ENCODE measurements at regions not wholly inside any gene's neighbourhood (a gene's known extent, or its start where the extent isn't known, plus 50 kb on each side); places are given as distances from the start of the nearest gene placed in this dataset.

GRCh38 chr1:37306461-37306860 lies 167.9 kb upstream of the ZC3H12A start:
- H3K27me3 Mint-ChIP-seq, result peaks cover 5 to 24% of the 10 kb centered on the region in 2 donors
- H3K9me3 Mint-ChIP-seq, result no peaks in the 10 kb centered on the region
- ChIA-PET CTCF (ENCODE audit: partially characterized antibody) (no interaction called here), POLR2A (ENCODE audit: partially characterized antibody) (no interaction called here)
- H3K9me3 ChIP-seq (ENCODE audit: control insufficient read depth in 1 of 2, low read length in 2 of 2), result no peaks in the 10 kb centered on the region
- no peaks in the 10 kb centered on the region for H3K4me1 ChIP-seq (ENCODE audit: insufficient read depth, low read length)
- no peak overlapping the region for H3K4me3 ChIP-seq (ENCODE audit: low read length in 2 of 2)
- intact Hi-C loops (cut with micrococcal nuclease), result no loop called here
- no peak overlapping the region for H3K4me3 Mint-ChIP-seq
- no peaks in the 10 kb centered on the region for H3K4me1 Mint-ChIP-seq
- H3K36me3 ChIP-seq (ENCODE audit: insufficient read depth, low read length), result no peaks in the 10 kb centered on the region
- no peak for DNase-seq
- H3K27me3 ChIP-seq (ENCODE audit: insufficient read depth, low read length), result no peaks in the 10 kb centered on the region
- no peaks in the 10 kb centered on the region for H3K36me3 Mint-ChIP-seq
- H3K27ac ChIP-seq (ENCODE audit: low read depth, low read length), result no peak overlapping the region
- H3K27ac Mint-ChIP-seq, result no peak overlapping the region

GRCh38 chr1:37306871-37307270 lies 167.5 kb upstream of the ZC3H12A start:
- H3K4me3 Mint-ChIP-seq, result no peak overlapping the region
- Histone ChIP-seq H3K4me1 (ENCODE audit: insufficient read depth, low read length) (no peaks in the 10 kb centered on the region), H3K27ac (ENCODE audit: low read depth, low read length) (no peak overlapping the region), H3K36me3 (ENCODE audit: insufficient read depth, low read length) (no peaks in the 10 kb centered on the region), H3K9me3 (ENCODE audit: control insufficient read depth in 1 of 2, low read length in 2 of 2) (no peaks in the 10 kb centered on the region), H3K27me3 (ENCODE audit: insufficient read depth, low read length) (no peaks in the 10 kb centered on the region), H3K4me3 (ENCODE audit: low read length in 2 of 2) (no peak overlapping the region)
- no peak for DNase-seq
- intact Hi-C loops (cut with micrococcal nuclease), result no loop called here
- ChIA-PET CTCF (ENCODE audit: partially characterized antibody) (interaction anchor here (1.0 kb wide), 1 partner anchor 21 kb away, joined by 3 read pairs; no protein-coding TSS in a partner anchor), POLR2A (ENCODE audit: partially characterized antibody) (no interaction called here)
- H3K27ac Mint-ChIP-seq, result no peak overlapping the region
- H3K4me1 Mint-ChIP-seq, result no peaks in the 10 kb centered on the region
- no peaks in the 10 kb centered on the region for H3K9me3 Mint-ChIP-seq
- peaks cover 8 to 21% of the 10 kb centered on the region in 2 donors for H3K27me3 Mint-ChIP-seq
- no peaks in the 10 kb centered on the region for H3K36me3 Mint-ChIP-seq

- ChIA-PET CTCF (ENCODE audit: partially characterized antibody) (interaction anchor here (1.0 to 1.5 kb wide), 2 partner anchors 19 to 20 kb away, joined by 3 read pairs; no protein-coding TSS in a partner anchor), POLR2A (ENCODE audit: partially characterized antibody) (no interaction called here)
- Mint-ChIP-seq H3K4me1 (no peaks in the 10 kb centered on the region), H3K27me3 (peaks cover 14 to 25% of the 10 kb centered on the region in 2 donors), H3K27ac (no peak overlapping the region), H3K9me3 (no peaks in the 10 kb centered on the region), H3K36me3 (no peaks in the 10 kb centered on the region), H3K4me3 (no peak overlapping the region)
- Histone ChIP-seq H3K36me3 (ENCODE audit: insufficient read depth, low read length) (no peaks in the 10 kb centered on the region), H3K4me3 (ENCODE audit: low read length in 2 of 2) (no peak overlapping the region), H3K4me1 (ENCODE audit: insufficient read depth, low read length) (no peaks in the 10 kb centered on the region), H3K27ac (ENCODE audit: low read depth, low read length) (no peak overlapping the region), H3K27me3 (ENCODE audit: insufficient read depth, low read length) (peaks cover 3% of the 10 kb centered on the region), H3K9me3 (ENCODE audit: control insufficient read depth in 1 of 2, low read length in 2 of 2) (no peaks in the 10 kb centered on the region)
- intact Hi-C loops (cut with micrococcal nuclease), result no loop called here
- no peak for DNase-seq
Observed at GRCh38 chr1:37308031-37308960, 166.1 kb upstream of the ZC3H12A start.

GRCh38 chr1:37309574-37309973 lies 164.8 kb upstream of the ZC3H12A start:
- Histone ChIP-seq H3K27ac (ENCODE audit: low read depth, low read length) (no peak overlapping the region), H3K4me3 (ENCODE audit: low read length in 2 of 2) (no peak overlapping the region), H3K27me3 (ENCODE audit: insufficient read depth, low read length) (peaks cover 3% of the 10 kb centered on the region), H3K9me3 (ENCODE audit: control insufficient read depth in 1 of 2, low read length in 2 of 2) (no peaks in the 10 kb centered on the region), H3K36me3 (ENCODE audit: insufficient read depth, low read length) (no peaks in the 10 kb centered on the region), H3K4me1 (ENCODE audit: insufficient read depth, low read length) (no peaks in the 10 kb centered on the region)
- no peak overlapping the region for H3K4me3 Mint-ChIP-seq
- no peaks in the 10 kb centered on the region for H3K4me1 Mint-ChIP-seq
- ChIA-PET CTCF (ENCODE audit: partially characterized antibody) (interaction anchor here (1.5 kb wide), 1 partner anchor 17 kb away, joined by 3 read pairs; no protein-coding TSS in a partner anchor), POLR2A (ENCODE audit: partially characterized antibody) (no interaction called here)
- no peak overlapping the region for H3K27ac Mint-ChIP-seq
- no peaks in the 10 kb centered on the region for H3K9me3 Mint-ChIP-seq
- H3K36me3 Mint-ChIP-seq, result no peaks in the 10 kb centered on the region
- H3K27me3 Mint-ChIP-seq, result peaks cover 20 to 29% of the 10 kb centered on the region in 2 donors
- intact Hi-C loops (cut with micrococcal nuclease), result no loop called here
- DNase-seq, result no peak

GRCh38 chr1:37310064-37310463 lies 164.3 kb upstream of the ZC3H12A start:
- intact Hi-C loops (cut with micrococcal nuclease), result no loop called here
- DNase-seq, result no peak
- CTCF ChIA-PET (ENCODE audit: partially characterized antibody), result interaction anchor here (1.5 kb wide), 1 partner anchor 17 kb away, joined by 3 read pairs; no protein-coding TSS in a partner anchor
- H3K36me3 Mint-ChIP-seq, result no peaks in the 10 kb centered on the region
- peaks cover 20 to 32% of the 10 kb centered on the region in 2 donors for H3K27me3 Mint-ChIP-seq
- H3K4me1 Mint-ChIP-seq, result no peaks in the 10 kb centered on the region
- no peaks in the 10 kb centered on the region for H3K4me1 ChIP-seq (ENCODE audit: insufficient read depth, low read length)
- H3K27ac ChIP-seq (ENCODE audit: low read depth, low read length), result no peak overlapping the region
- no peaks in the 10 kb centered on the region for H3K9me3 ChIP-seq (ENCODE audit: control insufficient read depth in 1 of 2, low read length in 2 of 2)
- H3K4me3 ChIP-seq (ENCODE audit: low read length in 2 of 2), result no peak overlapping the region
- POLR2A ChIA-PET (ENCODE audit: partially characterized antibody), result no interaction called here
- H3K9me3 Mint-ChIP-seq, result no peaks in the 10 kb centered on the region
- H3K36me3 ChIP-seq (ENCODE audit: insufficient read depth, low read length), result no peaks in the 10 kb centered on the region
- peaks cover 3% of the 10 kb centered on the region for H3K27me3 ChIP-seq (ENCODE audit: insufficient read depth, low read length)
- H3K27ac Mint-ChIP-seq, result no peak overlapping the region
- H3K4me3 Mint-ChIP-seq, result no peak overlapping the region

GRCh38 chr1:37315371-37315846 lies 159.0 kb upstream of the ZC3H12A start:
- Mint-ChIP-seq H3K27me3 (peaks cover 42 to 52% of the 10 kb centered on the region in 2 donors), H3K4me3 (no peak overlapping the region), H3K27ac (no peak overlapping the region), H3K4me1 (peaks cover 0 to 8% (median 6%) of the 10 kb centered on the region in 4 donors), H3K36me3 (no peaks in the 10 kb centered on the region), H3K9me3 (peaks cover 0 to 2% (median 0%) of the 10 kb centered on the region in 8 donors)
- Histone ChIP-seq H3K4me3 (ENCODE audit: low read length in 2 of 2) (no peak overlapping the region), H3K27me3 (ENCODE audit: insufficient read depth, low read length) (peaks cover 29% of the 10 kb centered on the region), H3K36me3 (ENCODE audit: insufficient read depth, low read length) (no peaks in the 10 kb centered on the region), H3K9me3 (ENCODE audit: control insufficient read depth in 1 of 2, low read length in 2 of 2) (no peaks in the 10 kb centered on the region), H3K27ac (ENCODE audit: low read depth, low read length) (no peak overlapping the region), H3K4me1 (ENCODE audit: insufficient read depth, low read length) (no peaks in the 10 kb centered on the region)
- POLR2A ChIA-PET (ENCODE audit: partially characterized antibody), result no interaction called here
- intact Hi-C loops (cut with micrococcal nuclease), result no loop called here
- DNase-seq, result no peak
- CTCF ChIA-PET (ENCODE audit: partially characterized antibody), result interaction anchor here (0.7 kb wide), 1 partner anchor 10 kb away, joined by 3 read pairs; no protein-coding TSS in a partner anchor

GRCh38 chr1:37317870-37318467 lies 156.4 kb upstream of the ZC3H12A start:
- peaks cover 36 to 49% of the 10 kb centered on the region in 2 donors for H3K27me3 Mint-ChIP-seq

More at GRCh38 chr1:37317870-37318467, 156.4 kb upstream of the ZC3H12A start:
- H3K27me3 ChIP-seq (ENCODE audit: insufficient read depth, low read length), result peaks cover 26% of the 10 kb centered on the region
- no peaks in the 10 kb centered on the region for H3K36me3 Mint-ChIP-seq
- DNase-seq, result no peak
- ChIA-PET CTCF (ENCODE audit: partially characterized antibody) (interaction anchor here (0.9 kb wide), 1 partner anchor 15 kb away, joined by 3 read pairs; no protein-coding TSS in a partner anchor), POLR2A (ENCODE audit: partially characterized antibody) (no interaction called here)
- H3K9me3 Mint-ChIP-seq, result peaks cover 0 to 2% (median 0%) of the 10 kb centered on the region in 8 donors
- H3K4me3 ChIP-seq (ENCODE audit: low read length in 2 of 2), result no peak overlapping the region
- H3K4me1 Mint-ChIP-seq, result peaks cover 0 to 8% (median 6%) of the 10 kb centered on the region in 4 donors
- H3K27ac Mint-ChIP-seq, result no peak overlapping the region
- no peaks in the 10 kb centered on the region for H3K9me3 ChIP-seq (ENCODE audit: control insufficient read depth in 1 of 2, low read length in 2 of 2)
- H3K27ac ChIP-seq (ENCODE audit: low read depth, low read length), result no peak overlapping the region
- H3K4me3 Mint-ChIP-seq, result no peak overlapping the region
- H3K36me3 ChIP-seq (ENCODE audit: insufficient read depth, low read length), result no peaks in the 10 kb centered on the region
- no peaks in the 10 kb centered on the region for H3K4me1 ChIP-seq (ENCODE audit: insufficient read depth, low read length)
- intact Hi-C loops (cut with micrococcal nuclease), result no loop called here
